HCT116 (cell line): ENCODE measurements at regions not wholly inside any gene's neighbourhood (a gene's known extent, or its start where the extent isn't known, plus 50 kb on each side); places are given as distances from the start of the nearest gene placed in this dataset.

ENCODE experiments used
- ATAC-seq: fragments of 200-7000 bp; cut with Tn5 transposase; 2 replicates; pipeline ENCODE4 v1.9.1; 2020; ENCODE audit warnings: mild to moderate bottlenecking, moderate library complexity
- BruUV-seq: library from RNA; stranded (reverse); fragments of 400-500 nt; replicated peaks from 2 replicates; lab custom pipeline; 2021; lab: Mats Ljungman, UMichigan
- CTCF ChIA-PET: fragments of 300-600 bp; sonication (Branson Sonifier 250); formaldehyde crosslinking; loops from one replicate; lab custom pipeline; 2021; ENCODE audit warnings: antibody characterized with exemption; lab: Charles Lee
- POLR2A ChIA-PET: fragments of 300-600, 350-600 bp; sonication (Branson Sonifier 250); formaldehyde crosslinking; loops from one replicate; lab custom pipeline; 2021; ENCODE audit warnings: antibody characterized with exemption; lab: Charles Lee
- RAD21 ChIA-PET, 2 experiments: fragments of 300-600 bp; sonication (Branson Sonifier 250); formaldehyde crosslinking; loops; one replicate each; lab custom pipeline; 2023; ENCODE audit warnings: low total read pairs in 2 of 2; ENCODE audit not compliant: uncharacterized antibody in 2 of 2, unreplicated experiment in 2 of 2, low non-redundant PET in 1 of 2; lab: Charles Lee
- DNase-seq: peaks from one replicate; pipeline ENCODE4 v3.0.0-alpha.2; 2010; ENCODE audit warnings: low read depth, low spot score
- H2AFZ ChIP-seq: fragments of 200-600 bp; shearing (Covaris generic), sonication (generic); 2 replicates; pipeline ENCODE4 v1.6.1; 2017; ENCODE audit warnings: low read depth, mixed run types, mixed read lengths, antibody characterized with exemption, low read length; ENCODE audit not compliant: poor library complexity, severe bottlenecking
- H3K27ac ChIP-seq: 2 replicates; pipeline ENCODE4 v1.5.1; 2012; ENCODE audit warnings: low read depth, low read length
- H3K27me3 ChIP-seq: fragments of 200-600 bp; sonication (generic); 2 replicates; pipeline ENCODE4 v1.6.1; 2016; ENCODE audit warnings: mixed run types, low read length, mixed read lengths; ENCODE audit not compliant: insufficient read depth
- H3K36me3 ChIP-seq, 2 experiments: fragments of 200-500 bp in 1 of 2; fragments of 200-600 bp in 1 of 2; sonication (Bioruptor generic) in 1 of 2; sonication (generic) in 1 of 2; 2 replicates each; pipeline versions ENCODE4 v1.5.1 to v1.6.1; 2014 to 2016; ENCODE audit warnings: low read length in 2 of 2, inconsistent platforms in 1 of 2, mixed read lengths in 1 of 2, mixed run types in 1 of 2; ENCODE audit not compliant: insufficient read depth in 2 of 2, control insufficient read depth in 1 of 2
- H3K4me1 ChIP-seq, 2 experiments: fragments of 200-600 bp in 1 of 2; sonication (generic) in 1 of 2; 2 replicates each; pipeline versions ENCODE4 v1.5.1 to v1.6.1; 2012 to 2017; ENCODE audit warnings: low read length in 2 of 2, inconsistent platforms in 1 of 2, mild to moderate bottlenecking in 1 of 2, mixed read lengths in 1 of 2, mixed run types in 1 of 2, moderate library complexity in 1 of 2; ENCODE audit not compliant: insufficient read depth in 2 of 2, control insufficient read depth in 1 of 2
- H3K4me2 ChIP-seq: fragments of 200-600 bp; sonication (generic); 2 replicates; pipeline ENCODE4 v1.6.1; 2017; ENCODE audit warnings: mixed run types, low read length, mixed read lengths
- H3K4me3 ChIP-seq, 2 experiments: fragments of 200-600 bp in 1 of 2; sonication (generic) in 1 of 2; replicated peaks in 1 of 2; 2 replicates each; pipeline ENCODE4 v1.5.1; 2011 to 2016; ENCODE audit warnings: low read length in 2 of 2, control low read depth in 1 of 2, low read depth in 1 of 2, mild to moderate bottlenecking in 1 of 2, mixed read lengths in 1 of 2, mixed run types in 1 of 2
- H3K79me2 ChIP-seq: fragments of 200-600 bp; sonication (generic); 2 replicates; pipeline ENCODE4 v1.6.1; 2017; ENCODE audit warnings: mild to moderate bottlenecking, mixed run types, low read length, moderate library complexity, mixed read lengths; ENCODE audit not compliant: insufficient read depth
- H3K9ac ChIP-seq: fragments of 200-600 bp; sonication (generic); 2 replicates; pipeline ENCODE4 v1.6.1; 2016; ENCODE audit warnings: low read length, mixed read lengths
- H3K9me2 ChIP-seq: fragments of 200-600 bp; sonication (generic), shearing (Covaris generic); 2 replicates; pipeline ENCODE4 v1.6.1; 2017; ENCODE audit warnings: mixed run types, mild to moderate bottlenecking, moderate library complexity; ENCODE audit not compliant: insufficient read depth
- H3K9me3 ChIP-seq, 2 experiments: fragments of 200-500 bp in 1 of 2; fragments of 200-600 bp in 1 of 2; sonication (Bioruptor generic) in 1 of 2; sonication (generic) in 1 of 2; 2 replicates each; pipeline ENCODE4 v1.6.1; 2014 to 2017; ENCODE audit warnings: low read length in 2 of 2, mixed read lengths in 2 of 2, inconsistent platforms in 1 of 2, low read depth in 1 of 2, mild to moderate bottlenecking in 1 of 2, mixed run types in 1 of 2, moderate library complexity in 1 of 2; ENCODE audit not compliant: control insufficient read depth in 1 of 2, insufficient read depth in 1 of 2
- H4K20me1 ChIP-seq: fragments of 200-600 bp; sonication (generic), shearing (Covaris generic); 2 replicates; pipeline ENCODE4 v1.6.1; 2017; ENCODE audit warnings: mixed run types, mild to moderate bottlenecking, moderate library complexity; ENCODE audit not compliant: insufficient read depth
- EGR1 ChIP-seq: IDR thresholded peaks from 2 replicates; pipeline ENCODE4 v1.6.1; 2012; ENCODE audit warnings: low read depth
- EZH2phosphoT487 ChIP-seq: fragments of 200-600 bp; IDR thresholded peaks from 2 replicates; pipeline ENCODE4 v1.6.1; 2018; ENCODE audit warnings: antibody characterized with exemption, borderline replicate concordance
- FOSL1 ChIP-seq: IDR thresholded peaks from 2 replicates; pipeline ENCODE4 v1.6.1; 2012; ENCODE audit warnings: low read depth
- POLR2AphosphoS5 ChIP-seq: IDR thresholded peaks from 2 replicates; pipeline ENCODE4 v1.6.1; 2011; ENCODE audit warnings: mild to moderate bottlenecking, low read depth, low read length, moderate library complexity
- SIN3A ChIP-seq: IDR thresholded peaks from 2 replicates; pipeline ENCODE4 v1.6.1; 2012; ENCODE audit warnings: low read depth
- SP1 ChIP-seq: IDR thresholded peaks from 2 replicates; pipeline ENCODE4 v1.6.1; 2012; ENCODE audit warnings: low read depth
- SRF ChIP-seq: IDR thresholded peaks from 2 replicates; pipeline ENCODE4 v1.6.1; 2012; ENCODE audit warnings: low read depth
- YY1 ChIP-seq: IDR thresholded peaks from 2 replicates; pipeline ENCODE4 v1.6.1; 2011; ENCODE audit warnings: low read length, low read depth, moderate library complexity, mild to moderate bottlenecking; ENCODE audit not compliant: insufficient replicate concordance; ENCODE audit errors: extremely low read depth
- ZNF274 ChIP-seq: fragments of 200-500 bp; sonication (Bioruptor generic); IDR thresholded peaks from 2 replicates; pipeline ENCODE4 v1.6.1; 2014; ENCODE audit warnings: mild to moderate bottlenecking, low read depth, low read length, inconsistent platforms
- intact Hi-C: fragments of 100-400 bp; cut with micrococcal nuclease; formaldehyde crosslinking; loops from 2 replicates; pipeline ENCODE4 v1.10.0; 2022
- TF ChIP-seq, protein P1 (sequence below): IDR thresholded peaks from 2 replicates; pipeline ENCODE4 v1.6.1; 2011; ENCODE audit warnings: mild to moderate bottlenecking, low read length, moderate library complexity; ENCODE audit not compliant: insufficient replicate concordance; ENCODE audit errors: extremely low read depth
- TF ChIP-seq, protein P2 (sequence below): IDR thresholded peaks from 2 replicates; pipeline ENCODE4 v1.6.1; 2012
- TF ChIP-seq, protein P3 (sequence below): IDR thresholded peaks from 2 replicates; pipeline ENCODE4 v1.6.1; 2012; ENCODE audit warnings: low read depth

DNA sequence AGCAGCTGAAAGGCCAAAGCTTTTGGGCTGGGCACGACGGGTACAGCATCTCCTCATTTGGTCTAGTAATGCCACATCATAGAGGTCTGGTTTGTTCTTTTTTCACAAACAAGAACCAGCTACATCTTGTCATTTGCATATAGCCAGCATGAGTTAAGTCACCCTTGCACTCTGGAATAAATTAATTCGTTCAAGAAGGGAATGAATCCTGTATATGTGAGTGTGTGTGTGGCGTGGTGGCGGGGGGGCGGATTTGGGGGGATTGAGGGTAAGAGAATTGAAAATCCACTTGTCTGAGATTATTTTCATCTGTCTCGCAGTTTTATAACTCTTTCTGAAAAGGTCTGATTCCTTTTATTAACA, 380.0 kb upstream of the CAMK1G start:
- Histone ChIP-seq H4K20me1 (no peaks in the 10 kb centered on the region), H3K4me2 (no peak overlapping the region), H3K4me3 (no peak overlapping the region), H3K9me3 (no peaks in the 10 kb centered on the region), H3K9ac (no peak overlapping the region), H3K27ac (no peak overlapping the region), H2AFZ (no peak overlapping the region), H3K9me2 (no peaks in the 10 kb centered on the region), H3K36me3 (no peaks in the 10 kb centered on the region), H3K4me1 (no peaks in the 10 kb centered on the region), H3K79me2 (no peaks in the 10 kb centered on the region), H3K27me3 (peaks cover 24% of the 10 kb centered on the region)
- DNase-seq = no peak
- ATAC-seq = no peak
- TF ChIP-seq, protein P1, sequence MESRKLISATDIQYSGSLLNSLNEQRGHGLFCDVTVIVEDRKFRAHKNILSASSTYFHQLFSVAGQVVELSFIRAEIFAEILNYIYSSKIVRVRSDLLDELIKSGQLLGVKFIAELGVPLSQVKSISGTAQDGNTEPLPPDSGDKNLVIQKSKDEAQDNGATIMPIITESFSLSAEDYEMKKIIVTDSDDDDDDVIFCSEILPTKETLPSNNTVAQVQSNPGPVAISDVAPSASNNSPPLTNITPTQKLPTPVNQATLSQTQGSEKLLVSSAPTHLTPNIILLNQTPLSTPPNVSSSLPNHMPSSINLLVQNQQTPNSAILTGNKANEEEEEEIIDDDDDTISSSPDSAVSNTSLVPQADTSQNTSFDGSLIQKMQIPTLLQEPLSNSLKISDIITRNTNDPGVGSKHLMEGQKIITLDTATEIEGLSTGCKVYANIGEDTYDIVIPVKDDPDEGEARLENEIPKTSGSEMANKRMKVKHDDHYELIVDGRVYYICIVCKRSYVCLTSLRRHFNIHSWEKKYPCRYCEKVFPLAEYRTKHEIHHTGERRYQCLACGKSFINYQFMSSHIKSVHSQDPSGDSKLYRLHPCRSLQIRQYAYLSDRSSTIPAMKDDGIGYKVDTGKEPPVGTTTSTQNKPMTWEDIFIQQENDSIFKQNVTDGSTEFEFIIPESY = no peak
- TF ChIP-seq EGR1 (no peak), SRF (no peak), POLR2AphosphoS5 (no peak), SP1 (no peak), FOSL1 (no peak), YY1 (no peak), EZH2phosphoT487 (no peak), ZNF274 (no peak), SIN3A (no peak)
- TF ChIP-seq, protein P2, sequence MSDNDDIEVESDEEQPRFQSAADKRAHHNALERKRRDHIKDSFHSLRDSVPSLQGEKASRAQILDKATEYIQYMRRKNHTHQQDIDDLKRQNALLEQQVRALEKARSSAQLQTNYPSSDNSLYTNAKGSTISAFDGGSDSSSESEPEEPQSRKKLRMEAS = no peak
- TF ChIP-seq, protein P3, sequence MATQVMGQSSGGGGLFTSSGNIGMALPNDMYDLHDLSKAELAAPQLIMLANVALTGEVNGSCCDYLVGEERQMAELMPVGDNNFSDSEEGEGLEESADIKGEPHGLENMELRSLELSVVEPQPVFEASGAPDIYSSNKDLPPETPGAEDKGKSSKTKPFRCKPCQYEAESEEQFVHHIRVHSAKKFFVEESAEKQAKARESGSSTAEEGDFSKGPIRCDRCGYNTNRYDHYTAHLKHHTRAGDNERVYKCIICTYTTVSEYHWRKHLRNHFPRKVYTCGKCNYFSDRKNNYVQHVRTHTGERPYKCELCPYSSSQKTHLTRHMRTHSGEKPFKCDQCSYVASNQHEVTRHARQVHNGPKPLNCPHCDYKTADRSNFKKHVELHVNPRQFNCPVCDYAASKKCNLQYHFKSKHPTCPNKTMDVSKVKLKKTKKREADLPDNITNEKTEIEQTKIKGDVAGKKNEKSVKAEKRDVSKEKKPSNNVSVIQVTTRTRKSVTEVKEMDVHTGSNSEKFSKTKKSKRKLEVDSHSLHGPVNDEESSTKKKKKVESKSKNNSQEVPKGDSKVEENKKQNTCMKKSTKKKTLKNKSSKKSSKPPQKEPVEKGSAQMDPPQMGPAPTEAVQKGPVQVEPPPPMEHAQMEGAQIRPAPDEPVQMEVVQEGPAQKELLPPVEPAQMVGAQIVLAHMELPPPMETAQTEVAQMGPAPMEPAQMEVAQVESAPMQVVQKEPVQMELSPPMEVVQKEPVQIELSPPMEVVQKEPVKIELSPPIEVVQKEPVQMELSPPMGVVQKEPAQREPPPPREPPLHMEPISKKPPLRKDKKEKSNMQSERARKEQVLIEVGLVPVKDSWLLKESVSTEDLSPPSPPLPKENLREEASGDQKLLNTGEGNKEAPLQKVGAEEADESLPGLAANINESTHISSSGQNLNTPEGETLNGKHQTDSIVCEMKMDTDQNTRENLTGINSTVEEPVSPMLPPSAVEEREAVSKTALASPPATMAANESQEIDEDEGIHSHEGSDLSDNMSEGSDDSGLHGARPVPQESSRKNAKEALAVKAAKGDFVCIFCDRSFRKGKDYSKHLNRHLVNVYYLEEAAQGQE = no peak
- BruUV-seq = no TSS peak
- POLR2A ChIA-PET = no interaction called here
- RAD21 ChIA-PET = no interaction called here
- CTCF ChIA-PET = interaction anchor here (0.7 to 1.7 kb wide), 8 partner anchors 10 to 551 kb away, joined by 3 to 6 read pairs (median 4); no protein-coding TSS in a partner anchor
- intact Hi-C loops = loop anchor here (1.0 kb wide), 3 partner anchors 151 to 310 kb away; no protein-coding TSS in a partner anchor
